Right renal cortex interstitium (tissue), 3 donors: ENCODE measurements at regions not wholly inside any gene's neighbourhood (a gene's known extent, or its start where the extent isn't known, plus 50 kb on each side); places are given as distances from the start of the nearest gene placed in this dataset.

Experiments
- DNase-seq, 3 donors: peaks; one replicate each; pipeline ENCODE4 v3.0.0-alpha.2; 2013; ENCODE audit warnings: low read depth in 3 of 3, low spot score in 2 of 3

GRCh38 chr2:118705032-118705431 lies 142.4 kb downstream of the EN1 start:
- no peak for DNase-seq

- no peak for DNase-seq
Measured at GRCh38 chr2:118699447-118700175, 147.8 kb downstream of the EN1 start.

GRCh38 chr2:118698564-118698963 lies 148.9 kb downstream of the EN1 start:
- no peak for DNase-seq

GRCh38 chr2:118697781-118698180 lies 149.7 kb downstream of the EN1 start:
- no peak for DNase-seq

- no peak for DNase-seq
Measured at GRCh38 chr2:118696786-118697465, 150.5 kb downstream of the EN1 start.

GRCh38 chr2:118693287-118693822 lies 154.1 kb downstream of the EN1 start:
- DNase-seq, result no peak

- DNase-seq, result no peak
Measured at GRCh38 chr2:118689874-118690273, 157.6 kb downstream of the EN1 start.

- no peak for DNase-seq
Measured at GRCh38 chr2:118689456-118689855, 158.0 kb downstream of the EN1 start.

GRCh38 chr2:118689033-118689432 lies 158.4 kb downstream of the EN1 start:
- DNase-seq, result no peak

GRCh38 chr2:118687698-118688097 lies 159.8 kb downstream of the EN1 start:
- no peak for DNase-seq

GRCh38 chr2:118687192-118687591 lies 160.3 kb downstream of the EN1 start:
- DNase-seq, result no peak

- no peak for DNase-seq
Measured at GRCh38 chr2:118686346-118686745, 161.1 kb downstream of the EN1 start.

GRCh38 chr2:118683460-118683859 lies 164.0 kb downstream of the EN1 start:
- no peak for DNase-seq

GRCh38 chr2:118678985-118679384 lies 168.5 kb downstream of the EN1 start:
- DNase-seq, result no peak

GRCh38 chr2:118677546-118677945 lies 169.9 kb downstream of the EN1 start:
- DNase-seq, result no peak

- no peak for DNase-seq
Measured at GRCh38 chr2:118675531-118675930, 171.9 kb downstream of the EN1 start.

- no peak for DNase-seq
Measured at GRCh38 chr2:118672571-118673158, 174.8 kb downstream of the EN1 start.

- no peak for DNase-seq
Measured at GRCh38 chr2:118671701-118672454, 175.6 kb downstream of the EN1 start.

GRCh38 chr2:118670838-118671237 lies 176.6 kb downstream of the EN1 start:
- no peak for DNase-seq

GRCh38 chr2:118670276-118670675 lies 177.2 kb downstream of the EN1 start:
- no peak for DNase-seq

GRCh38 chr2:118669654-118670053 lies 177.8 kb downstream of the EN1 start:
- no peak for DNase-seq
